WTC11 (cell line): ENCODE measurements at regions not wholly inside any gene's neighbourhood (a gene's known extent, or its start where the extent isn't known, plus 50 kb on each side); places are given as distances from the start of the nearest gene placed in this dataset.
A peak's percentile ranks its signal among the peaks of the same experiment; 100 is the strongest.

Experiments
- ATAC-seq: fragments of 200-7000 bp; cut with Tn5 transposase; 2 replicates; pipeline ENCODE4 v1.10.0; 2021; ENCODE audit warnings: mild to moderate bottlenecking, moderate library complexity
- CTCF ChIA-PET: fragments of 300-600 bp; sonication (Branson Sonifier 250); formaldehyde crosslinking; loops from one replicate; lab custom pipeline; 2021; ENCODE audit warnings: antibody characterized with exemption; lab: Charles Lee
- POLR2A ChIA-PET: fragments of 350-600 bp; sonication (Branson Sonifier 250); formaldehyde crosslinking; loops from one replicate; lab custom pipeline; 2021; ENCODE audit warnings: antibody characterized with exemption; lab: Charles Lee
- DNase-seq: peaks from one replicate; pipeline ENCODE4 v3.0.0; 2021; ENCODE audit warnings: low spot score
- H3K27ac Mint-ChIP-seq: 2 replicates; pipeline ENCODE4 v1.8.0; 2021; ENCODE audit warnings: mixed read lengths
- H3K27me3 Mint-ChIP-seq: 2 replicates; pipeline ENCODE4 v1.8.0; 2021; ENCODE audit warnings: low read depth, mild to moderate bottlenecking, moderate library complexity, mixed read lengths
- H3K36me3 Mint-ChIP-seq: 2 replicates; pipeline ENCODE4 v1.8.0; 2021; ENCODE audit warnings: mixed read lengths
- H3K4me1 Mint-ChIP-seq: 2 replicates; pipeline ENCODE4 v1.8.0; 2022; ENCODE audit warnings: mixed read lengths
- H3K4me3 Mint-ChIP-seq: 2 replicates; pipeline ENCODE4 v1.8.0; 2021; ENCODE audit warnings: mild to moderate bottlenecking, moderate library complexity, mixed read lengths
- H3K9me3 Mint-ChIP-seq: 2 replicates; pipeline ENCODE4 v1.8.0; 2021; ENCODE audit warnings: mixed read lengths
- ARID4B ChIP-seq: sonication (generic); formaldehyde crosslinking; IDR thresholded peaks from 2 replicates; pipeline ENCODE4 v1.8.0; 2023; ENCODE audit warnings: missing genetic modification reagents, mild to moderate bottlenecking, borderline replicate concordance
- ATF1 ChIP-seq: sonication (generic); formaldehyde crosslinking; IDR thresholded peaks from 2 replicates; pipeline ENCODE4 v1.8.1; 2023; ENCODE audit warnings: mild to moderate bottlenecking, moderate library complexity, missing genetic modification reagents
- CBFB ChIP-seq: sonication (generic); formaldehyde crosslinking; IDR thresholded peaks from 2 replicates; pipeline ENCODE4 v1.8.1; 2022; ENCODE audit warnings: mild to moderate bottlenecking, low read depth, missing genetic modification reagents
- FOXP4 ChIP-seq: sonication (generic); formaldehyde crosslinking; IDR thresholded peaks from 2 replicates; pipeline ENCODE4 v1.8.0; 2022; ENCODE audit warnings: mild to moderate bottlenecking, missing genetic modification reagents
- GRHL2 ChIP-seq: fragments of 250-450 bp; sonication (Bioruptor Pico); IDR thresholded peaks from 2 replicates; pipeline ENCODE4 v1.8.0; 2022; ENCODE audit warnings: mild to moderate bottlenecking, moderate library complexity; ENCODE audit not compliant: insufficient replicate concordance, severe bottlenecking
- JAZF1 ChIP-seq: fragments of 250-450 bp; sonication (Bioruptor Pico); IDR thresholded peaks from 2 replicates; pipeline ENCODE4 v1.9.0; 2021; ENCODE audit warnings: moderate library complexity, mild to moderate bottlenecking, inconsistent platforms
- NFATC4 ChIP-seq: fragments of 250-450 bp; sonication (Bioruptor Pico); IDR thresholded peaks from 2 replicates; pipeline ENCODE4 v1.9.0; 2021; ENCODE audit warnings: mild to moderate bottlenecking
- NR2C2 ChIP-seq: sonication (generic); formaldehyde crosslinking; IDR thresholded peaks from 2 replicates; pipeline ENCODE4 v1.8.0; 2022; ENCODE audit warnings: mild to moderate bottlenecking, missing genetic modification reagents
- ZBTB21 ChIP-seq: sonication (generic); formaldehyde crosslinking; IDR thresholded peaks from 2 replicates; pipeline ENCODE4 v1.8.1; 2023; ENCODE audit warnings: mild to moderate bottlenecking, missing genetic modification reagents, borderline replicate concordance
- ZNF317 ChIP-seq: sonication (generic); formaldehyde crosslinking; IDR thresholded peaks from 2 replicates; pipeline ENCODE4 v1.8.1; 2023; ENCODE audit warnings: low read depth, mild to moderate bottlenecking, moderate library complexity, missing genetic modification reagents, borderline replicate concordance
- TF ChIP-seq, protein P1 (sequence below): sonication (generic); formaldehyde crosslinking; IDR thresholded peaks from 2 replicates; pipeline ENCODE4 v1.8.1; 2023; ENCODE audit warnings: mild to moderate bottlenecking, missing genetic modification reagents, borderline replicate concordance
- TF ChIP-seq, protein P2 (sequence below): sonication (generic); formaldehyde crosslinking; IDR thresholded peaks from 2 replicates; pipeline ENCODE4 v1.8.1; 2022; ENCODE audit warnings: mild to moderate bottlenecking, missing genetic modification reagents, moderate library complexity, borderline replicate concordance
- TF ChIP-seq, protein P3 (sequence below): fragments of 250-450 bp; sonication (Bioruptor Pico); conservative IDR thresholded peaks from 2 replicates; pipeline ENCODE4 v1.9.0; 2021; ENCODE audit warnings: mild to moderate bottlenecking
- TF ChIP-seq, protein P4 (sequence below): fragments of 250-450 bp; sonication (Bioruptor Pico); IDR thresholded peaks from 2 replicates; pipeline ENCODE4 v1.9.0; 2021; ENCODE audit warnings: mild to moderate bottlenecking, borderline replicate concordance

GRCh38 chr13:47136504-47136941 is 239.7 kb upstream of the HTR2A start (continued):
- TF ChIP-seq FOXP4 (CRISPR knock-in tag) (no peak), CBFB (no peak), GRHL2 (CRISPR knock-in tag) (no peak), JAZF1 (CRISPR knock-in tag) (no peak), ZNF317 (no peak), ZBTB21 (CRISPR knock-in tag) (no peak), ATF1 (no peak), NR2C2 (no peak), NFATC4 (CRISPR knock-in tag) (no peak)
- TF ChIP-seq, protein P1, sequence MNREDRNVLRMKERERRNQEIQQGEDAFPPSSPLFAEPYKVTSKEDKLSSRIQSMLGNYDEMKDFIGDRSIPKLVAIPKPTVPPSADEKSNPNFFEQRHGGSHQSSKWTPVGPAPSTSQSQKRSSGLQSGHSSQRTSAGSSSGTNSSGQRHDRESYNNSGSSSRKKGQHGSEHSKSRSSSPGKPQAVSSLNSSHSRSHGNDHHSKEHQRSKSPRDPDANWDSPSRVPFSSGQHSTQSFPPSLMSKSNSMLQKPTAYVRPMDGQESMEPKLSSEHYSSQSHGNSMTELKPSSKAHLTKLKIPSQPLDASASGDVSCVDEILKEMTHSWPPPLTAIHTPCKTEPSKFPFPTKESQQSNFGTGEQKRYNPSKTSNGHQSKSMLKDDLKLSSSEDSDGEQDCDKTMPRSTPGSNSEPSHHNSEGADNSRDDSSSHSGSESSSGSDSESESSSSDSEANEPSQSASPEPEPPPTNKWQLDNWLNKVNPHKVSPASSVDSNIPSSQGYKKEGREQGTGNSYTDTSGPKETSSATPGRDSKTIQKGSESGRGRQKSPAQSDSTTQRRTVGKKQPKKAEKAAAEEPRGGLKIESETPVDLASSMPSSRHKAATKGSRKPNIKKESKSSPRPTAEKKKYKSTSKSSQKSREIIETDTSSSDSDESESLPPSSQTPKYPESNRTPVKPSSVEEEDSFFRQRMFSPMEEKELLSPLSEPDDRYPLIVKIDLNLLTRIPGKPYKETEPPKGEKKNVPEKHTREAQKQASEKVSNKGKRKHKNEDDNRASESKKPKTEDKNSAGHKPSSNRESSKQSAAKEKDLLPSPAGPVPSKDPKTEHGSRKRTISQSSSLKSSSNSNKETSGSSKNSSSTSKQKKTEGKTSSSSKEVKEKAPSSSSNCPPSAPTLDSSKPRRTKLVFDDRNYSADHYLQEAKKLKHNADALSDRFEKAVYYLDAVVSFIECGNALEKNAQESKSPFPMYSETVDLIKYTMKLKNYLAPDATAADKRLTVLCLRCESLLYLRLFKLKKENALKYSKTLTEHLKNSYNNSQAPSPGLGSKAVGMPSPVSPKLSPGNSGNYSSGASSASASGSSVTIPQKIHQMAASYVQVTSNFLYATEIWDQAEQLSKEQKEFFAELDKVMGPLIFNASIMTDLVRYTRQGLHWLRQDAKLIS (CRISPR knock-in tag) = no peak
- TF ChIP-seq, protein P2, sequence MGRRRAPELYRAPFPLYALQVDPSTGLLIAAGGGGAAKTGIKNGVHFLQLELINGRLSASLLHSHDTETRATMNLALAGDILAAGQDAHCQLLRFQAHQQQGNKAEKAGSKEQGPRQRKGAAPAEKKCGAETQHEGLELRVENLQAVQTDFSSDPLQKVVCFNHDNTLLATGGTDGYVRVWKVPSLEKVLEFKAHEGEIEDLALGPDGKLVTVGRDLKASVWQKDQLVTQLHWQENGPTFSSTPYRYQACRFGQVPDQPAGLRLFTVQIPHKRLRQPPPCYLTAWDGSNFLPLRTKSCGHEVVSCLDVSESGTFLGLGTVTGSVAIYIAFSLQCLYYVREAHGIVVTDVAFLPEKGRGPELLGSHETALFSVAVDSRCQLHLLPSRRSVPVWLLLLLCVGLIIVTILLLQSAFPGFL (CRISPR knock-in tag) = no peak
- TF ChIP-seq, protein P3, sequence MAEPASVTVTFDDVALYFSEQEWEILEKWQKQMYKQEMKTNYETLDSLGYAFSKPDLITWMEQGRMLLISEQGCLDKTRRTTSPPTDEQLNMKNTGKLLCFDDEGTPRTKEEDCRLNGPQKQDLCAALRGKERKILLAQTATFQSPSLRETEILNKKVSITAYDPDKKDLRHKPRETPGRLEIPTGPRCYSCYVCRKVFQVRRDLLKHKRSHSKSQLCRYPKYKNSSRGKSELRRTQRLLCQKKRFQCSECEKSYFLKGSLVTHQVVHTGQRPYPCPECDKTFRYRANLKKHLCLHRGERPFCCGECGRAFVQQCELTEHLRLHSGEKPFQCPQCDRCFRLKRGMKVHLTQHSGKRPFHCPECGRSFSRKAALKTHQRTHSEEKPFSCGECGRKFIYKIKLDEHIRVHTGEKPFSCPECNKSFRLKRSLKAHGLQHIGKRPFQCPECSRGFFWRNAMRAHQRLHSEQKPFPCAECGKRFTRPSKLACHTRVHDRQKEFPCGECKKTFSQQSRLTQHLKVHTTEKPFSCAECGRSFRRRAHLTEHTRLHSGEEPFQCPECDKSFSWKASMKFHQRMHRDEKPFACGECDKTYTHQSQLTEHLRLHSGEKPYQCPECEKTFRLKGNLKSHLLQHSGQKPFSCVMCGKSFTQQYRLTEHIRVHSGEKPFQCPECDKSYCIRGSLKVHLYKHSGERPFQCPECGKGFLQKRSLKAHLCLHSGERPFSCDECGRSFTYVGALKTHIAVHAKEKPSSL (CRISPR knock-in tag) = no peak

- no peaks in the 10 kb centered on the region for H3K36me3 Mint-ChIP-seq
- peaks cover 6% of the 10 kb centered on the region for H3K9me3 Mint-ChIP-seq
- no peak overlapping the region for H3K4me3 Mint-ChIP-seq
- POLR2A ChIA-PET = no interaction called here
- DNase-seq = no peak
- CTCF ChIA-PET = no interaction called here
- peaks cover 23% of the 10 kb centered on the region for H3K4me1 Mint-ChIP-seq
- TF ChIP-seq ARID4B = no peak
- TF ChIP-seq, protein P4, sequence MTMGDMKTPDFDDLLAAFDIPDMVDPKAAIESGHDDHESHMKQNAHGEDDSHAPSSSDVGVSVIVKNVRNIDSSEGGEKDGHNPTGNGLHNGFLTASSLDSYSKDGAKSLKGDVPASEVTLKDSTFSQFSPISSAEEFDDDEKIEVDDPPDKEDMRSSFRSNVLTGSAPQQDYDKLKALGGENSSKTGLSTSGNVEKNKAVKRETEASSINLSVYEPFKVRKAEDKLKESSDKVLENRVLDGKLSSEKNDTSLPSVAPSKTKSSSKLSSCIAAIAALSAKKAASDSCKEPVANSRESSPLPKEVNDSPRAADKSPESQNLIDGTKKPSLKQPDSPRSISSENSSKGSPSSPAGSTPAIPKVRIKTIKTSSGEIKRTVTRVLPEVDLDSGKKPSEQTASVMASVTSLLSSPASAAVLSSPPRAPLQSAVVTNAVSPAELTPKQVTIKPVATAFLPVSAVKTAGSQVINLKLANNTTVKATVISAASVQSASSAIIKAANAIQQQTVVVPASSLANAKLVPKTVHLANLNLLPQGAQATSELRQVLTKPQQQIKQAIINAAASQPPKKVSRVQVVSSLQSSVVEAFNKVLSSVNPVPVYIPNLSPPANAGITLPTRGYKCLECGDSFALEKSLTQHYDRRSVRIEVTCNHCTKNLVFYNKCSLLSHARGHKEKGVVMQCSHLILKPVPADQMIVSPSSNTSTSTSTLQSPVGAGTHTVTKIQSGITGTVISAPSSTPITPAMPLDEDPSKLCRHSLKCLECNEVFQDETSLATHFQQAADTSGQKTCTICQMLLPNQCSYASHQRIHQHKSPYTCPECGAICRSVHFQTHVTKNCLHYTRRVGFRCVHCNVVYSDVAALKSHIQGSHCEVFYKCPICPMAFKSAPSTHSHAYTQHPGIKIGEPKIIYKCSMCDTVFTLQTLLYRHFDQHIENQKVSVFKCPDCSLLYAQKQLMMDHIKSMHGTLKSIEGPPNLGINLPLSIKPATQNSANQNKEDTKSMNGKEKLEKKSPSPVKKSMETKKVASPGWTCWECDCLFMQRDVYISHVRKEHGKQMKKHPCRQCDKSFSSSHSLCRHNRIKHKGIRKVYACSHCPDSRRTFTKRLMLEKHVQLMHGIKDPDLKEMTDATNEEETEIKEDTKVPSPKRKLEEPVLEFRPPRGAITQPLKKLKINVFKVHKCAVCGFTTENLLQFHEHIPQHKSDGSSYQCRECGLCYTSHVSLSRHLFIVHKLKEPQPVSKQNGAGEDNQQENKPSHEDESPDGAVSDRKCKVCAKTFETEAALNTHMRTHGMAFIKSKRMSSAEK (CRISPR knock-in tag) = no peak
- H3K27ac Mint-ChIP-seq = peak overlapping the region; percentile 4; the same call in 1 of the 2 replicates
- H3K27me3 Mint-ChIP-seq = no peaks in the 10 kb centered on the region
- ATAC-seq = peak; percentile 32; the same call in 1 of the 2 replicates
These were observed 239.1 kb upstream of the HTR2A start for GRCh38 chr13:47135800-47136503.
